DMS79 treated with DMSO at 0.1 percent for 48 hours (cell line): ENCODE measurements at regions not wholly inside any gene's neighbourhood (a gene's known extent, or its start where the extent isn't known, plus 50 kb on each side); places are given as distances from the start of the nearest gene placed in this dataset.

Source experiments
- DNase-seq: peaks from one replicate; lab custom pipeline; 2025; lab: John Stamatoyannopoulos, UW

- no peak for DNase-seq
Measured at GRCh38 chr1:22350171-22350923, 101.3 kb upstream of the ZBTB40 start.

DNA sequence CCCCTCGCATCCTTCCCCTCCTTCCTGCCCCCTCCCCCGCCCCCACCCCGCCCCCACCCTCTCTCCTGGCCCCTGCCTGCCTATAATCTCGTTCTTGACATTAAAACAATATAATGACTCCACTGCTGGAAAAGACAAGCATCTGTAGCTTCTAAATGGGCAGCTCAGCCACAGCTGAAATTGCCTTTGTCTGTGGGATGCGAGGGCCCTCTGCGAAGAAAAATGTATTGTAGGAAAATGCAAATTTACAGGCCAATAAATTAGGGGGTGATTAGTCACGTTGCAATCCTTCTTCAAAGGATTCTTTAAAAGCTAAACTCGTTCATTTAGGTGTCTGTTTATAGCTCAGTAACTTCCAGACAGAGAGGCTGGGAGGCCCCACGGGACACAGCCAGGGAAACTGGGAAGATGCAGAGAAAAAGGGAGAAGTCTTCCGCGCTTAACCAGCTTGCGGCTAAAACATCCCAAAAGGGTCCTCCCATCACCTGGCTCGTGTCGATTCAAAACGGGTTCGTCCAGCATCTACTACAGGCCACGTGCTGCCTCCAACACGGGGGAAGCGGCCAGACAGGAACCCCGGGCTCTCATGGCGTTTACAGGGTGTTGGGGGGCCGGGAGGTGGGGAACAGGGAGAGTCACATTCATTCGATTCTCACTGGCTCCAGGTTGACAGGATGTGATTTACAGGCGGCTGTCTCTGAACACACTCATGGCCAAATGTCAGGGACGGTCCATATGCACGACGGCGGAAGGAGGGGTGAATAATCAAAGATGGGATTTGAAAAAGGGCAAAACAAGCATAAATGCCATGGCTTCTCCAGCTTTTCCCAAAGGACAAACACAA lies 100.5 kb upstream of the ZBTB40 start:
- DNase-seq = no peak

GRCh38 chr1:22351768-22352080 lies 99.9 kb upstream of the ZBTB40 start:
- no peak for DNase-seq

- no peak for DNase-seq
Measured at GRCh38 chr1:22352355-22352754, 99.3 kb upstream of the ZBTB40 start.

DNA sequence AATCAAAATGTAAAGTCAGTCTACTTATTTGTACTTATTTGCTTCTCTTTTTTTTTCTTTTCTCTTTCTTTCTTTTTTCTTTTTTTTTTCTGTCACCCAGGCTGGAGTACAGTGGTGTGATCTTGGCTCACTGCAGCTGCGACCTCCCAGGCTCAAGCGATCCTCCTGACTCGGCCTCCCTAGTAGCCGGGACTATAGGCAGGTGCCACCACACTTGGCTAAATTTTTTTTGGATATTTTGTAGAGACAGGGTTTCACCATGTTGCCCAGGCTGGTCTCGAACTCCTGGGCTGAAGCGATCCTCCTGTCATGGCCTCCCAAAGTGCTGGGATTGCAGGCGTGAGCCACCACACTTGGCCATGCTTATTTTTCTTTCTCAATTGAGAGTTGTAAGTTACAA lies 98.8 kb upstream of the ZBTB40 start:
- DNase-seq = no peak

DNA sequence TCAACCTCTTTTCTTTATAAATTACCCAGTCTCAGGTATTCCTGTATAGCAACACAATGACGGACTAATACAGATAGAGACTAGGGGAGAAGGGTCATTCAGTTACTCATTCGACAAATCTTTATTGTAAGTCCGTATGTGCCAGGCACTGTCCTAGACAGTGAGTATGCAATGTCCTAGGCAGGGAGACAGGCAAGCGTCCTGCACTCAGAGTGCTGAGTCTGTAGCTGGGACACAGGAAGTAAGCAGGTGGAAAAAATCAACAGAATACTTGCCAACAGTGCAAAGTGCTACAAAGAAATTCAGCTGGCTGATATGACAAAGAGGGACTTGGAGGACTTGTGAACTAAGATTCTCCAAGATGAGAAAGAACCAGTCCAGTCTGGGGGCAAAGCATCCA lies 92.2 kb upstream of the ZBTB40 start:
- no peak for DNase-seq

GRCh38 chr1:22362626-22363402 lies 88.8 kb upstream of the ZBTB40 start:
- no peak for DNase-seq

GRCh38 chr1:22363403-22364325 lies 88.0 kb upstream of the ZBTB40 start:
- no peak for DNase-seq

DNA sequence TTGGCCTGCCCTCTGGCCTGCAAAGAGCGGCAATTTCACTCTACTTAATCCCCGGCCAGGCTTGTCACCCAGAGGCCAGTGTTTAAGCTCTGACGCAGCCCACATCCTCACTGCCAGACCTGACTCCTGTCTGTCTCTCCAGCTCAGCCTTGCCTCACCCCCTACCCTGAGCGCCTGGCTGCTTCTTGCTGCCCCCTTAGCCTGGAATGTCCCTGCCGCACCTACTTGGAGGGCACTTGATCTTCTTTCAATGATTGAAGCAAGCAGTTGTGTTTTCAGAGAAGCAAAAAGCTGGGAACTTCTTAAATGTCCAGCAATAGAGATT lies 87.4 kb upstream of the ZBTB40 start:
- no peak for DNase-seq

GRCh38 chr1:22364764-22365163 lies 86.9 kb upstream of the ZBTB40 start:
- no peak for DNase-seq

DNA sequence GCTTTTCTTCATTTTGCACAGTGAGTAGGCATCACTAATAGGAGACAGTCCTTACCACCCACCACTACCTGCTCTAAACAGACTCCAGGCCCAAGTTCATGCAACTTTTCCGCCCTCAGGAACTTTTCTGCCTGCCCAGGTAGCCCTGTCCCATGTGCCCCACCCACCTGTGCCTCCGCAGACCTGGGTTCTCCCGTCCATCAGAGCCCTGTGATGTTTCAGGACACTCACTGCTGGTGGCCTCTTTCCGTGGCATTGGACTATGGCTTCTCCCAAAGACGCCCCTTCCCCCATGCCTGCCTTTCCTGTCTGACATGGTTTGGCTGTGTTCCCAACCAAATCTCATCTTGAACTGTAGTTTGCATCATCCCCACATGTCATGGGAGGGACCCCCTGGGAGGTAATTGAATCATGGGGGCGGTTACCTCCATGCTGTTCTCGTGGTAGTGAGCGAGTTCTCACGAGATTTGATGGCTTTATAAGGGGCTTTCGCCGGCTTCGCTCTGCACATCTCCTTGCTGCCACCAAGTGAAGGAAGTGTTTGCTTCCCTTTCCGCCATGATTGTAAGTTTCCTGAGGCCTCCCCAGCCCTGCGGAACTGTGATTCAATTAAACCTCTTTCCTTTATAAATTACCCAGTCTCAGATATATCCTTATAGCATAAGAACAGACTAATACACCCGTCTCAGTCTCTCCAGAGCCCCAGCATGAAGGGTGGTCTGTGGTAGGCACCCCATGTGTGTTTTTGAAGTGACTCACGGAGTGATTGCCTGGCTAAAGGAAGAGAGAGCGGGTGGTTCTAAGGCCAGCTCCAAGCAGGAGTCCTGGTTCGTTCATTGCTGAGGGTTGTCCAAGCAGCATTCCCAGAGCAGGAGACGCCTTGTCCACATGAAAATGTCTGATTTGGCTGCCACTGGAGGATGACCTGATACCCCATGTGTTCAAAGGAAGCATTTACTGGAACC lies 86.0 kb upstream of the ZBTB40 start:
- no peak for DNase-seq

GRCh38 chr1:22366346-22366745 lies 85.3 kb upstream of the ZBTB40 start:
- no peak for DNase-seq

- DNase-seq = no peak
Measured at GRCh38 chr1:22368125-22368524, 83.5 kb upstream of the ZBTB40 start.

DNA sequence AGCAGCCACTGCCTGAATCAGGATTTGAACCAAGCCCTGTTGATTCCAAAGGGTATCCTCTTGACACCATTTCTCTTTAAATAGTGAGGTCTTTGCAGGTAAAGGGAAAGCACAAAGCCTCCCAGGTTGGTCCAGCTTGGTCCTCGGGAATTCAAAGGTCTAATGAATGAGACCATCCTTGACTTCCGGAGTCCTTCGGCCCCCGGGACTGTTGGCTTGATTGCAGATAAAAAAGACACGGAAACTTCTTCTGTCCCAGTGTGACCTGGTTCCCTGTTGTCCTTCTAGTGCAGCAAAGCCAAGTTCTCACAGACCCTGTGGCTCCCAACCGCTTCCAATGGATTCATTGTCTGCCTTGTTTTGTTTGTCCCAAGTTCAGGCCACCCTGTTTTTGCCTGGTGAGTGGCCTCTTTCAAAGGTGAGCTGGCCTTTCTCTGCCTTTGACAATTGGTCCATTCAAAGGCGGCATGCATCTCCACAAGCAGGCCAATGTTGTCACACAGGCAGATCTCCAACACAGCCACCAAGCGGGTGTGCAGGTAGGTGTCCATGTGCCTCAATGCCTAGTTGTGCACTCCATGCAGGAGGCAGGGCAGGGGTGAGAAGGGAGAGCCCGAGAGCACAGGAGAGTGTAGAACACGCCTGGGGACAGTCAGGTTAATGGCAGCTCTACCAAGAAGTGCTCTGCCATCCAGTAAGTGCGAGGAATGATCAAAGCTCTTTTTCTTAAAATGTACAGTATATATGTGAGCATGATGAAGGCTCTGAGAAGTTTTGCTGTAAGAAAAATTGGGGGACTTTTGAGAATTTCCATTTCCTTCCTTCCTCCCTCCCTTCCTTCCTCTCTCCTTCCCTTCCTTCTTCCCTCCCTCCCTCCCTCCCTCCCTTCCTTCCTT lies 82.1 kb upstream of the ZBTB40 start:
- no peak for DNase-seq

DNA sequence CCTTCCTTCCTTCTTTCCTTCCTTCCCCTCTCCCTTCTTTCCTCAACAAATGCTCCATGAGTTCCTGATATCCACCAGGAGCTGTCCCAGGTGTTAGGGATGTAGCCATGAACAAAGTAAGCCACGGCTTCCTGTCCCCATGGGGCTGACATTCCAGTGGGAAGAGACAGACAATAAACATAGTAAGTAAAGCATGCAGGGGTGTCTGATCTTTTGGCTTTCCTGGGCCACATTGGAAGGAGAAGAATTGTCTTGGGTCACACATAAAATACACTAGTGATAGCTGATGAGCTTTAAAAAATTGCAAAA lies 81.5 kb upstream of the ZBTB40 start:
- no peak for DNase-seq

DNA sequence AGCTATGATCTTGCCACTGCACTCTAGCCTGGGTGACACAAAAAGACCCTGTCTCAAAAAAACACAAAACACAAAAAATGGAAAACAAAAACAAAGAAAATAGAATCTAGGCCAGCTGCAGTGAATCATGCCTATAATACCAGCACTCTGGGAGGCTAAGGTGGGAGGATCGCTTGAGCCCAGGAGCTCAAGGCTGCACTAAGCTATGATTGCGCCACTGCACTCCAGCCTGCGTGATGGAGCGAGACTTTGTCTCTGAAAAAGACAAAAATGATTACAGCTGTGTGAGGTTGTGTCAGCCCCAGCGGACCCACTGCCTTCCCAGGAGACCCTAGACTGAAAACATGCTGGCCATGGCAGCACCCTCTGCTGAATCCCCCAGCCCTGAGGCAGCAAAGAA lies 80.2 kb upstream of the ZBTB40 start:
- no peak for DNase-seq

- no peak for DNase-seq
Measured at GRCh38 chr1:22373252-22373651, 78.4 kb upstream of the ZBTB40 start.

DNA sequence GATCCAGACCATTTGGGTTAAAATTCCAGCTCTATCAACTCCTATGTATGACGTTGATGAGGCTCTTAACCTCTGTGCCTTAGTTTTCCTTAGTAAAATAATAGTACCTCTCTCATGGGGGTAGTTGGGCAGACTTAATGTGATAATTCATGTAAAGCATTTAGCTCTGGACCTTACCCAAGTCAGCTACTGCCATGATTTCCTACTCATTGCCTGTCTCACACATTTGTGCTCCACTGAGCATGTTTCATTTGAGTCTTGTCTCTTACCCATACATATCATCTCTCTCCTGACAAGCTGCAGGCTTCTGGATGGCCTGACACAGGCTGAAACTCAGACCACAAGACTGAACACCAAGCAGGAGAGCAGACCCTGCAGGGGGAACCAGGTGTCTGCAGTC lies 77.7 kb upstream of the ZBTB40 start:
- no peak for DNase-seq

DNA sequence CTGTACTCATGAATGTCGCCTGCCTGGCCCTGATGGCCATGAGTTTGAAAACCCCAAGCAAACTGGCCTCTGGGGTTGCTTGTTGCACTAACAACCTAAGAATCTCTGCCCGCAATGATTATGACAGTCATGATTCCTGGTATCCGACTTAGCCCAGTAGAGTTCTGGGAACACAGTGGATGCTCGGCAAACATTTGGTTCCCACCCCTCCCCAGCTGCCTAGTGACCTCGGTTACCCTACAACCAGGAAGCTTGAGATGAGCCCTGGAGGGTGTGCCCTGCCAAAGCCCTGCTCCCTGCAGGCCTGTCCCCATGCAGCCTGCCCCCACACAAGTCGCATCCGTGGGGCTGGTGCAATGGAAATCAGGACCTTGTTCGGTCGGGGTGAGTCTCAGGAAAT lies 76.0 kb upstream of the ZBTB40 start:
- DNase-seq = no peak

GRCh38 chr1:22376001-22376400 lies 75.7 kb upstream of the ZBTB40 start:
- no peak for DNase-seq
